Colonic mucosa (tissue), 4 donors: ENCODE measurements at regions not wholly inside any gene's neighbourhood (a gene's known extent, or its start where the extent isn't known, plus 50 kb on each side); places are given as distances from the start of the nearest gene placed in this dataset.
A peak's percentile ranks its signal among the peaks of the same experiment; 100 is the strongest.
"Not testable (repeated sequence)": the region's sequence is repeated elsewhere in the genome, so short reads cannot be mapped to it uniquely, and the experiment has no call there.

Experiments
- DNase-seq: peaks from one replicate; pipeline ENCODE4 v3.0.0-alpha.2; 2020
- H3K27ac ChIP-seq: fragments of 200-600 bp; one replicate; pipeline ENCODE4 v1.8.0; 2021
- H3K27me3 ChIP-seq: fragments of 200-600 bp; one replicate; pipeline ENCODE4 v1.8.0; 2021
- H3K36me3 ChIP-seq: fragments of 200-600 bp; one replicate; pipeline ENCODE4 v1.8.0; 2021
- H3K4me1 ChIP-seq: fragments of 200-600 bp; one replicate; pipeline ENCODE4 v1.8.0; 2021; ENCODE audit warnings: mild to moderate bottlenecking
- H3K4me3 ChIP-seq: fragments of 200-600 bp; one replicate; pipeline ENCODE4 v1.8.0; 2021
- H3K9ac ChIP-seq, 2 donors: one replicate each; pipeline ENCODE4 v1.7.0; 2013; ENCODE audit warnings: control low read depth in 2 of 2, low read depth in 2 of 2, low read length in 2 of 2
- H3K9me3 ChIP-seq: fragments of 200-600 bp; one replicate; pipeline ENCODE4 v1.8.0; 2021
- intact Hi-C: fragments of 100-400 bp; cut with DNase I; formaldehyde crosslinking; loops from one replicate; pipeline ENCODE4 v1.14.1; 2022
- TF ChIP-seq, protein P1 (sequence below): fragments of 200-600 bp; IDR thresholded peaks from one replicate; pipeline ENCODE4 v1.8.0; 2022; ENCODE audit warnings: antibody characterized with exemption, mild to moderate bottlenecking
- donor health status: healthy.
- donor health status: DM: no; HTN: no; CAD: no.
- donor health status: DM: no; HTN: no; CAD: no.

DNA sequence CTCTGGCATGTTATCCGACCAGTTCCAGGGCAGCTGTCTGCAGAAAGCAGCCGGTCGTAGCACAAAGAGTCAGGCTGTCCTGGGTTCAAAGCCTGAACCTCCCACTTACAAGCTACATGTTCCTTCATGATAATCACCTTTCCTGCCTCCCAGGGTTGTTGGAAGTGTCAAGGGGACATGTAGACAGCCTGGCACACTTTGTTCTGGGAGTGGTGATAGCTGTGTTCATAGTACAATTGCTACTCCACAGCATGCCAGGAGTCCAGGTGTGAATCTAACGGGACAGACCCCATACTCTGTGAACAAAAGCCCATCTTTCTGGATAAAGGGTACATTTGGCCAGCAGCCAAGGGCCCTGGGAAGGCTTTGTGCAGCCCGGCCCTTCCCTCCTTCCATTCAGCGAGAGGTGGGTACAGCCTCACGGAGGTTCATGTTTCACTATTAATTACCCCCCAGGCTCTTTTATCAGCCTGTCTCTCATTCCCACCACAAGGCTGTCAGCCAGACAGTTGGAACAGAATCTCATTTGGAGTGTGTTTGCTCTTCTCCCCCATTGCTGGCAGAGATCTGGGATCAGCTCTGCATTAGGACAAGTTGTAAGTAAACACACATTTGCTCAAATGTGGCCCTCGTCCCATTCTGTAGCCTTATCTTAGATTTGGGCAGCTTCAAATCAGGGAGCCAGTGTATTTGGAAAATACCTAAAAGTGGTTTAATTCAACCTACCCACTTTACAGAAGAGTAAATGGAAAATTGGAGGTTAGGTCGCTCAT lies 101.2 kb downstream of the PROP1 start:
- H3K36me3 ChIP-seq, H3K4me3 ChIP-seq, H3K27me3 ChIP-seq, H3K27ac ChIP-seq, DNase-seq, intact Hi-C loops, H3K4me1 ChIP-seq, H3K9ac ChIP-seq, H3K9me3 ChIP-seq: not testable (repeated sequence)

GRCh38 chr5:177892357-177892665 lies 103.7 kb downstream of the PROP1 start:
- DNase-seq, intact Hi-C loops, H3K27me3 ChIP-seq, H3K4me1 ChIP-seq, H3K9ac ChIP-seq, H3K27ac ChIP-seq, H3K4me3 ChIP-seq, H3K9me3 ChIP-seq, H3K36me3 ChIP-seq: not testable (repeated sequence)

DNA sequence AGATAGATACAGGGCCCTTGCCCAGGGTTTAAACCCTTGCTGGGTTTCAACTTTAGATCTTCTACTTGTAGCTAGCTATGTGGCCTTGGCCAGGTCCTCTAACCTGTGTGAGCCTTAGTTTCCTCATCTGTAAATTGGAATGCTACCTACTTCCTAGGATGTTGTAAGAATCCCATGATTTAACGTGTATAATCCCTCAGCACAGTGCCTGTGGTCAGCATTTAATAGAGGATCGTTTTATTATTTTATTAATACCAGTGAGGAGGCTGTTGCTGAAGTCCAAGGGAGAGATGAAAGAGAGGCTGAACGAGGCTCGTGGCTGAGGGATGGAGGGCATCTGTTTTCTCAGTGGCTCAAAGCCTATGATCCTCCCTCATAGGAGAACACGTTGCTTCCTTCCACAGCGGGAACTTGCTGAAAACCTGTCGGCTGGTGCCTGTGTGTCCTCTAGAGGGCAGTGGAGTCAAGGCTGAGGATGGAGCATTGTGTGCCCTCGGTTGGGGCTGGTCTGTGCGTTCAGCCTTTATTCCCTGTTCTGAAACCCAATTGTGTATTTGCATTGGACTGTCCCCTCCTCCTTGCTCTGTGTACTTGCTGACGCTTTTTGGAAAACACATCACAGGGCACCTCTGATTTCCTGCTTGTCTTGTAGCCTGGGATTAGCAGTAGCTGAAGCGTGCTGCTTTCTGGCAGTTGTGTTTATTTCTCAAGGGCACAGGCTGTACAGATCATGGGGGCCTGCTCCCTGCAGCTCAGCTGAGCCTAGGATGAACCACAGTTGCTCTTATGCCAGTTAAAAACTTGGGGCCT lies 104.3 kb downstream of the PROP1 start:
- H3K9me3 ChIP-seq, H3K4me3 ChIP-seq, H3K27ac ChIP-seq, intact Hi-C loops, H3K9ac ChIP-seq, H3K27me3 ChIP-seq, DNase-seq, H3K36me3 ChIP-seq, H3K4me1 ChIP-seq: not testable (repeated sequence)
- TF ChIP-seq, protein P1, sequence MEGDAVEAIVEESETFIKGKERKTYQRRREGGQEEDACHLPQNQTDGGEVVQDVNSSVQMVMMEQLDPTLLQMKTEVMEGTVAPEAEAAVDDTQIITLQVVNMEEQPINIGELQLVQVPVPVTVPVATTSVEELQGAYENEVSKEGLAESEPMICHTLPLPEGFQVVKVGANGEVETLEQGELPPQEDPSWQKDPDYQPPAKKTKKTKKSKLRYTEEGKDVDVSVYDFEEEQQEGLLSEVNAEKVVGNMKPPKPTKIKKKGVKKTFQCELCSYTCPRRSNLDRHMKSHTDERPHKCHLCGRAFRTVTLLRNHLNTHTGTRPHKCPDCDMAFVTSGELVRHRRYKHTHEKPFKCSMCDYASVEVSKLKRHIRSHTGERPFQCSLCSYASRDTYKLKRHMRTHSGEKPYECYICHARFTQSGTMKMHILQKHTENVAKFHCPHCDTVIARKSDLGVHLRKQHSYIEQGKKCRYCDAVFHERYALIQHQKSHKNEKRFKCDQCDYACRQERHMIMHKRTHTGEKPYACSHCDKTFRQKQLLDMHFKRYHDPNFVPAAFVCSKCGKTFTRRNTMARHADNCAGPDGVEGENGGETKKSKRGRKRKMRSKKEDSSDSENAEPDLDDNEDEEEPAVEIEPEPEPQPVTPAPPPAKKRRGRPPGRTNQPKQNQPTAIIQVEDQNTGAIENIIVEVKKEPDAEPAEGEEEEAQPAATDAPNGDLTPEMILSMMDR, result peak; percentile 27

GRCh38 chr5:177883295-177883694 lies 100.6 kb upstream of the FAM153A start:
- H3K27ac ChIP-seq, H3K4me3 ChIP-seq, intact Hi-C loops: not testable (repeated sequence)

GRCh38 chr5:177875900-177876238 lies 93.2 kb upstream of the FAM153A start:
- H3K27ac ChIP-seq, H3K4me1 ChIP-seq, DNase-seq, H3K9ac ChIP-seq, H3K9me3 ChIP-seq, H3K27me3 ChIP-seq, H3K36me3 ChIP-seq, H3K4me3 ChIP-seq, intact Hi-C loops: not testable (repeated sequence)

More at GRCh38 chr5:177883295-177883694, 100.6 kb upstream of the FAM153A start:
- not testable (repeated sequence) for H3K27me3 ChIP-seq, H3K9ac ChIP-seq, H3K4me1 ChIP-seq, DNase-seq, H3K9me3 ChIP-seq, H3K36me3 ChIP-seq

DNA sequence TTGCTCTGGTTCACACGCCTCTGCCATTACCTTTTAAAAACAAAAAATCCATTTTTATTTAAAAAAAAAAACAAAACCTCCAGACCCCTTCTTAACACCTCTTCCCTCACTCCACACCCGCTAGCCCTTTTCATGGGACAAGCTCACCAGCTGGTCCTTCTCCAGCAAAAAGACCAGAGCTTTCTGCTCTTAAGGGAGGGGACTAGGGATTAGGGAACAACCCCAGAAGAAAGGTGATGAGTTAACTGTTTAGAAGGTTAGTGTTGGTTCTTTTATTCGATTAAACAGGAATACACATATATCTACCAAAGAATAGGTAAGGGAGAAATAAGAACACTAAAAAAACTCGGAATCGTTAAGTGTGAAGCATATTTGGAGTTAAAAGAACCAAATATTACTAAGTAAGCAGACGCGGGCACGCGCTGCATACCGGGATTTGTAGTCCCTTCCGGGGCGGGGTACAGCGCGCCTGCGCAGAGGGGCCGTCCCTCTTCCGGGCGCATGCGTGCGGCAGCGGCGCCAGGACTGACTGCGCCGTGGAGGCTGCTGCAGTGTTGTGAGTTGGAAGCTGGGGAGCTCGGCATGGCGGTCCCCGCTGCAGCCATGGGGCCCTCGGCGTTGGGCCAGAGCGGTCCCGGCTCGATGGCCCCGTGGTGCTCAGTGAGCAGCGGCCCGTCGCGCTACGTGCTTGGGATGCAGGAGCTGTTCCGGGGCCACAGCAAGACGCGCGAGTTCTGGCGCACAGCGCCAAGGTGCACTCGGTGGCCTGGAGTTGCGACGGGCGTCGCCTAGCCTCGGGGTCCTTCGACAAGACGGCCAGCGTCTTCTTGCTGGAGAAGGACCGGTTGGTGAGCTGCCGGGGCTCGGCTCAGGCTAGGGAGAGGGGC lies 92.6 kb upstream of the FAM153A start:
- H3K4me3 ChIP-seq, DNase-seq, H3K27me3 ChIP-seq, H3K9ac ChIP-seq, intact Hi-C loops, H3K36me3 ChIP-seq, H3K9me3 ChIP-seq, H3K27ac ChIP-seq, H3K4me1 ChIP-seq: not testable (repeated sequence)

DNA sequence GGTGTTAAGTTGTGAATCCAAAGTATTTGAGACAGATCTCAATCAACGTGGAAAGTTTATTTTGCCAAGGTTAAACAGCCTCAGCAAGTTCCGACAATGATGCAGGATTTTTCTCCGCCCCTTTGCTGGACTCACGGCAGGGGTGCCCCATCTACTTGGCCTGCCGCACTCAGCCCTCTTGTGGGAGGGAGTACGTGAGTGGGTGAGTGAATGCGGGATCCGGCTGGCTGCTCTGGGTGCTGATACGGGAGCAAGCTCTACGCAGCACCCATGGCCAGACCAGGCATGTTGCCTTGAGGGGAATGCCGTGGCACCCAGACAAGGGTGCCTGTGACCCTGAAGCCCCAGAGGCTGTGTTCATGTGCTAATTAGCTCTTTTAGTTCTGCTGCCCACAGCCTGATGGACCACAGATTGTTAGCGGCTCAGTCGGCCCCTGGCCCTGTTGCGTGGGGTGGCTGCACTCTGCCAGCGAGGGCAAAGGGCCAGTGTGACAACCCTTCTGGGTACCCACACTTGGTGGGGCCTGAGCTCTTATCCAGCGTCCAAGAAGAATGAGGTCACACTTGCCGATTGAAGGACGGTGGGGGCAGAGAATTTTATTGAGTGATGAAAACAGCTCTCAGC lies 81.2 kb upstream of the FAM153A start:
- H3K27ac ChIP-seq, H3K36me3 ChIP-seq, H3K4me3 ChIP-seq, H3K9me3 ChIP-seq, DNase-seq, H3K27me3 ChIP-seq, H3K4me1 ChIP-seq, H3K9ac ChIP-seq, intact Hi-C loops: not testable (repeated sequence)

GRCh38 chr5:177857642-177858200 lies 75.0 kb upstream of the FAM153A start:
- H3K4me1 ChIP-seq, H3K4me3 ChIP-seq, intact Hi-C loops, H3K27me3 ChIP-seq, H3K9me3 ChIP-seq, H3K9ac ChIP-seq, H3K27ac ChIP-seq, DNase-seq, H3K36me3 ChIP-seq: not testable (repeated sequence)

DNA sequence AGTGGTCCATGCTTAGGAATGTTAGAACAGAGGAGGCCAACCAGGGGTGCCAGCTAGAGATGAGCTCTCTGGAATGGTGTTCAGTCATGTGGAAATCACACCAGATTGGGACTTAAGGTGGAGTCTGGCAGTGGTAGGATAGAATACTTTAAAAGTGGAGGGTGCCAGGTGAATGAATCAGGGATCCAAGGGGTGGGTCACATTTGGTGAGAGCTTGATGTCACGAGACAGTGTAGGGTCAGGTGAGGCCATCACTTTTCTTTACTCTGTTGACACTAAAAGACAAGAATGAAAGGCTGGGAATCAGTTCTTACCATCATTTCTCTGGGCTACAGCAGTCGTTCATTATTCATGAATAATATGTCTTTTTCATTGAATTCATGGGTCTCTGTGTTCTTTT lies 73.8 kb upstream of the FAM153A start:
- H3K4me1 ChIP-seq, H3K9ac ChIP-seq, H3K36me3 ChIP-seq, intact Hi-C loops, H3K27me3 ChIP-seq, H3K27ac ChIP-seq, H3K4me3 ChIP-seq, DNase-seq, H3K9me3 ChIP-seq: not testable (repeated sequence)

- H3K27ac ChIP-seq, DNase-seq, H3K27me3 ChIP-seq, H3K4me3 ChIP-seq, H3K9ac ChIP-seq, H3K36me3 ChIP-seq, H3K4me1 ChIP-seq, intact Hi-C loops, H3K9me3 ChIP-seq: not testable (repeated sequence)
Measured at GRCh38 chr5:177847914-177848313, 65.2 kb upstream of the FAM153A start.

DNA sequence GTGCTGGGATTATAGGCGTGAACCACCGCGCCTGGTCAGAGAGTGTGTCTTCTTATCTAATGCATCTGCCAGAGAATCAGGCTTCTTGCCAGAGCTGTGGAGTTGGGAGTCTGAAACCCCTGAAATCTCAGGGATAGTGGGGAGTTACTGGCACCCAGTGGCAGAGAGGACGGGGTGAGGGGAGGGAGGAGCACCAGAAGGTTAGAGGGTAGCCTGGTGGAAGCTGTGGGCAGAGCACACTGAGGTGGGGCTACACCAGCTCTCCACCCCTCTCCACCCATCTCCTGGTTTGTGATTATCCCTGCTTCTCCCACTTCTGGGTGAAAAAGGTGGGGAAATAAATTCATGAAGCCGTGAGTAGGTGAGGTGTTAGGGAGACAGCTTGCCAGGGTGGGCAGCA lies 63.9 kb upstream of the FAM153A start:
- H3K27me3 ChIP-seq, H3K36me3 ChIP-seq, DNase-seq, H3K4me3 ChIP-seq, H3K9me3 ChIP-seq, H3K27ac ChIP-seq, H3K9ac ChIP-seq, intact Hi-C loops, H3K4me1 ChIP-seq: not testable (repeated sequence)
